WERI-Rb-1 (cell line): ENCODE measurements at regions not wholly inside any gene's neighbourhood (a gene's known extent, or its start where the extent isn't known, plus 50 kb on each side); places are given as distances from the start of the nearest gene placed in this dataset.
A peak's percentile ranks its signal among the peaks of the same experiment; 100 is the strongest.
"Not testable (repeated sequence)": the region's sequence is repeated elsewhere in the genome, so short reads cannot be mapped to it uniquely, and the experiment has no call there.

Experiments used
- DNase-seq: peaks from one replicate; pipeline ENCODE4 v3.0.0-alpha.2; 2020
- H3K27ac ChIP-seq: fragments of 250-450 bp; sonication (Bioruptor Pico); 2 replicates; pipeline ENCODE4 v1.5.1; 2020; ENCODE audit warnings: mild to moderate bottlenecking, moderate library complexity
- H3K27me3 ChIP-seq: fragments of 250-450 bp; sonication (Bioruptor Pico); 2 replicates; pipeline ENCODE4 v1.5.1; 2021; ENCODE audit warnings: mild to moderate bottlenecking, low read depth, moderate library complexity; ENCODE audit not compliant: insufficient read depth, severe bottlenecking
- H3K36me3 ChIP-seq: fragments of 250-450 bp; sonication (Bioruptor Pico); 2 replicates; pipeline ENCODE4 v1.5.1; 2020; ENCODE audit warnings: mild to moderate bottlenecking, moderate library complexity
- H3K4me3 ChIP-seq: 2 replicates; pipeline ENCODE4 v1.5.1; 2011; ENCODE audit warnings: low read depth, mild to moderate bottlenecking, control low read depth, low read length
- H3K9me3 ChIP-seq: fragments of 250-450 bp; sonication (Bioruptor Pico); 2 replicates; pipeline ENCODE4 v1.5.1; 2021; ENCODE audit warnings: mild to moderate bottlenecking, moderate library complexity; ENCODE audit not compliant: severe bottlenecking
- CTCF ChIP-seq: IDR thresholded peaks from 2 replicates; pipeline ENCODE4 v1.5.1; 2011; ENCODE audit warnings: low read depth, mild to moderate bottlenecking, control low read depth, inconsistent platforms, low read length

- Histone ChIP-seq H3K36me3 (no peaks in the 10 kb centered on the region), H3K9me3 (peaks cover 3% of the 10 kb centered on the region), H3K27me3 (no peaks in the 10 kb centered on the region), H3K4me3 (no peak overlapping the region), H3K27ac (no peak overlapping the region)
- DNase-seq, result no peak
- TF ChIP-seq CTCF, result no peak
Observed at GRCh38 chr5:106277540-106278096, 1393.1 kb downstream of the EFNA5 start.

GRCh38 chr5:106269252-106269843 is 1401.4 kb downstream of the EFNA5 start:
- H3K27ac ChIP-seq, result no peak overlapping the region
- DNase-seq, result no peak
- peaks cover 3% of the 10 kb centered on the region for H3K9me3 ChIP-seq
- H3K27me3 ChIP-seq, result no peaks in the 10 kb centered on the region
- H3K4me3 ChIP-seq, result no peak overlapping the region
- peak; percentile 52; the same call in 1 of the 2 replicates for TF ChIP-seq CTCF
- H3K36me3 ChIP-seq, result no peaks in the 10 kb centered on the region

- Histone ChIP-seq H3K36me3 (no peaks in the 10 kb centered on the region), H3K9me3 (no peaks in the 10 kb centered on the region), H3K4me3 (no peak overlapping the region), H3K27ac (no peak overlapping the region), H3K27me3 (no peaks in the 10 kb centered on the region)
- TF ChIP-seq CTCF, result no peak
- DNase-seq, result no peak
Observed at GRCh38 chr5:106267256-106267655, 1403.5 kb downstream of the EFNA5 start.

GRCh38 chr5:106262395-106262794 is 1408.3 kb downstream of the EFNA5 start:
- DNase-seq, result no peak
- Histone ChIP-seq H3K27me3 (no peaks in the 10 kb centered on the region), H3K9me3 (no peaks in the 10 kb centered on the region), H3K36me3 (no peaks in the 10 kb centered on the region), H3K27ac (no peak overlapping the region), H3K4me3 (no peak overlapping the region)
- TF ChIP-seq CTCF, result no peak

GRCh38 chr5:106259431-106260090 is 1411.2 kb downstream of the EFNA5 start:
- not testable (repeated sequence) for H3K9me3 ChIP-seq, H3K4me3 ChIP-seq, H3K36me3 ChIP-seq, H3K27me3 ChIP-seq, DNase-seq, H3K27ac ChIP-seq

- TF ChIP-seq CTCF, result no peak
- DNase-seq, result no peak
- Histone ChIP-seq H3K9me3 (no peaks in the 10 kb centered on the region), H3K36me3 (no peaks in the 10 kb centered on the region), H3K27ac (no peak overlapping the region), H3K27me3 (no peaks in the 10 kb centered on the region), H3K4me3 (no peak overlapping the region)
Observed at GRCh38 chr5:106258591-106259125, 1412.1 kb downstream of the EFNA5 start.
